WTC11 (cell line): ENCODE measurements at regions not wholly inside any gene's neighbourhood (a gene's known extent, or its start where the extent isn't known, plus 50 kb on each side); places are given as distances from the start of the nearest gene placed in this dataset.

Source experiments
- ATAC-seq: fragments of 200-7000 bp; cut with Tn5 transposase; 2 replicates; pipeline ENCODE4 v1.10.0; 2021; ENCODE audit warnings: mild to moderate bottlenecking, moderate library complexity
- CTCF ChIA-PET: fragments of 300-600 bp; sonication (Branson Sonifier 250); formaldehyde crosslinking; loops from one replicate; lab custom pipeline; 2021; ENCODE audit warnings: antibody characterized with exemption; lab: Charles Lee
- POLR2A ChIA-PET: fragments of 350-600 bp; sonication (Branson Sonifier 250); formaldehyde crosslinking; loops from one replicate; lab custom pipeline; 2021; ENCODE audit warnings: antibody characterized with exemption; lab: Charles Lee
- DNase-seq: peaks from one replicate; pipeline ENCODE4 v3.0.0; 2021; ENCODE audit warnings: low spot score
- H3K27ac Mint-ChIP-seq: 2 replicates; pipeline ENCODE4 v1.8.0; 2021; ENCODE audit warnings: mixed read lengths
- H3K27me3 Mint-ChIP-seq: 2 replicates; pipeline ENCODE4 v1.8.0; 2021; ENCODE audit warnings: low read depth, mild to moderate bottlenecking, moderate library complexity, mixed read lengths
- H3K36me3 Mint-ChIP-seq: 2 replicates; pipeline ENCODE4 v1.8.0; 2021; ENCODE audit warnings: mixed read lengths
- H3K4me1 Mint-ChIP-seq: 2 replicates; pipeline ENCODE4 v1.8.0; 2022; ENCODE audit warnings: mixed read lengths
- H3K4me3 Mint-ChIP-seq: 2 replicates; pipeline ENCODE4 v1.8.0; 2021; ENCODE audit warnings: mild to moderate bottlenecking, moderate library complexity, mixed read lengths
- H3K9me3 Mint-ChIP-seq: 2 replicates; pipeline ENCODE4 v1.8.0; 2021; ENCODE audit warnings: mixed read lengths
- ESRRA ChIP-seq: sonication (generic); formaldehyde crosslinking; IDR thresholded peaks from 2 replicates; pipeline ENCODE4 v1.8.1; 2022; ENCODE audit warnings: mild to moderate bottlenecking, missing genetic modification reagents, borderline replicate concordance
- GTF2I ChIP-seq: fragments of 250-450 bp; sonication (Bioruptor Pico); conservative IDR thresholded peaks from 2 replicates; pipeline ENCODE4 v1.4.0; 2021; ENCODE audit warnings: mild to moderate bottlenecking
- MXD4 ChIP-seq: fragments of 250-450 bp; sonication (Bioruptor Pico); IDR thresholded peaks from 2 replicates; pipeline ENCODE4 v1.8.0; 2021; ENCODE audit warnings: mild to moderate bottlenecking, moderate library complexity, borderline replicate concordance
- OVOL2 ChIP-seq: fragments of 250-450 bp; sonication (Bioruptor Pico); IDR thresholded peaks from 2 replicates; pipeline ENCODE4 v1.9.0; 2021; ENCODE audit warnings: mild to moderate bottlenecking, borderline replicate concordance
- PRRX2 ChIP-seq: fragments of 250-450 bp; sonication (Bioruptor Pico); IDR thresholded peaks from 2 replicates; pipeline ENCODE4 v1.8.0; 2021; ENCODE audit warnings: mild to moderate bottlenecking
- RELA ChIP-seq: sonication (generic); formaldehyde crosslinking; IDR thresholded peaks from 2 replicates; pipeline ENCODE4 v1.8.1; 2022; ENCODE audit warnings: missing genetic modification reagents, mild to moderate bottlenecking, borderline replicate concordance
- SOX15 ChIP-seq: fragments of 250-450 bp; sonication (Bioruptor Pico); IDR thresholded peaks from 2 replicates; pipeline ENCODE4 v1.9.0; 2021; ENCODE audit warnings: mild to moderate bottlenecking
- ZNF423 ChIP-seq: fragments of 250-450 bp; sonication (Bioruptor Pico); IDR thresholded peaks from 2 replicates; pipeline ENCODE4 v2.1.2; 2022; ENCODE audit warnings: mild to moderate bottlenecking, moderate library complexity
- TF ChIP-seq, protein P1 (sequence below): sonication (generic); formaldehyde crosslinking; IDR thresholded peaks from 2 replicates; pipeline ENCODE4 v1.8.1; 2022; ENCODE audit warnings: low read depth, missing genetic modification reagents, borderline replicate concordance
- TF ChIP-seq, protein P2 (sequence below): sonication (generic); formaldehyde crosslinking; IDR thresholded peaks from 2 replicates; pipeline ENCODE4 v1.8.1; 2023; ENCODE audit warnings: mild to moderate bottlenecking, missing genetic modification reagents, moderate library complexity
- TF ChIP-seq, protein P3 (sequence below): sonication (generic); formaldehyde crosslinking; IDR thresholded peaks from 2 replicates; pipeline ENCODE4 v1.8.1; 2022; ENCODE audit warnings: low read depth, mild to moderate bottlenecking, moderate library complexity, missing genetic modification reagents, borderline replicate concordance
- TF ChIP-seq, protein P4 (sequence below): sonication (generic); formaldehyde crosslinking; IDR thresholded peaks from 2 replicates; pipeline ENCODE4 v1.8.0; 2022; ENCODE audit warnings: mild to moderate bottlenecking, missing genetic modification reagents
- TF ChIP-seq, protein P5 (sequence below): sonication (generic); formaldehyde crosslinking; conservative IDR thresholded peaks from 2 replicates; pipeline ENCODE4 v1.8.1; 2023; ENCODE audit warnings: mild to moderate bottlenecking, low read depth, missing genetic modification reagents, moderate library complexity

DNA sequence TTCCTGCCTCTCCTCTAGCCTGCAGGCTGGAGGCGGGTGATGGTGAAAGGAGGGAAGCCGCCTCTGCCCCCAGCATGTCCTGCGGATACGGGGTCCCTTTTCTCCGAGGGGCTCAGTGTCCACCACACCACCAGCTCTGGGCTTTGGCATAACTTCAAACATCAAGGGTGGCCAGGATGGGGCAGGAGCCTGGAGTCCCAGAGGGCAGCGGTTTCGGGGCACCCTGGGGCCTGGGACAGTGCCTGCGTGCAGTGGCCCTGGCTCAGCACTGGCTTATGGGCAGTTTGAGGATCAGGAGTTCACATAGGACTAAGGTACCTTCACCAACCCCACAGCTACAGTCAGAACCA, 85.5 kb upstream of the GPC1 start (continued):
- TF ChIP-seq, protein P1, sequence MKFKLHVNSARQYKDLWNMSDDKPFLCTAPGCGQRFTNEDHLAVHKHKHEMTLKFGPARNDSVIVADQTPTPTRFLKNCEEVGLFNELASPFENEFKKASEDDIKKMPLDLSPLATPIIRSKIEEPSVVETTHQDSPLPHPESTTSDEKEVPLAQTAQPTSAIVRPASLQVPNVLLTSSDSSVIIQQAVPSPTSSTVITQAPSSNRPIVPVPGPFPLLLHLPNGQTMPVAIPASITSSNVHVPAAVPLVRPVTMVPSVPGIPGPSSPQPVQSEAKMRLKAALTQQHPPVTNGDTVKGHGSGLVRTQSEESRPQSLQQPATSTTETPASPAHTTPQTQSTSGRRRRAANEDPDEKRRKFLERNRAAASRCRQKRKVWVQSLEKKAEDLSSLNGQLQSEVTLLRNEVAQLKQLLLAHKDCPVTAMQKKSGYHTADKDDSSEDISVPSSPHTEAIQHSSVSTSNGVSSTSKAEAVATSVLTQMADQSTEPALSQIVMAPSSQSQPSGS (CRISPR knock-in tag): no peak
- TF ChIP-seq, protein P2, sequence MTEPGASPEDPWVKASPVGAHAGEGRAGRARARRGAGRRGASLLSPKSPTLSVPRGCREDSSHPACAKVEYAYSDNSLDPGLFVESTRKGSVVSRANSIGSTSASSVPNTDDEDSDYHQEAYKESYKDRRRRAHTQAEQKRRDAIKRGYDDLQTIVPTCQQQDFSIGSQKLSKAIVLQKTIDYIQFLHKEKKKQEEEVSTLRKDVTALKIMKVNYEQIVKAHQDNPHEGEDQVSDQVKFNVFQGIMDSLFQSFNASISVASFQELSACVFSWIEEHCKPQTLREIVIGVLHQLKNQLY: no peak
- TF ChIP-seq OVOL2 (CRISPR knock-in tag) (no peak), PRRX2 (CRISPR knock-in tag) (no peak), ZNF423 (CRISPR knock-in tag) (no peak), MXD4 (CRISPR knock-in tag) (no peak)
- TF ChIP-seq, protein P3, sequence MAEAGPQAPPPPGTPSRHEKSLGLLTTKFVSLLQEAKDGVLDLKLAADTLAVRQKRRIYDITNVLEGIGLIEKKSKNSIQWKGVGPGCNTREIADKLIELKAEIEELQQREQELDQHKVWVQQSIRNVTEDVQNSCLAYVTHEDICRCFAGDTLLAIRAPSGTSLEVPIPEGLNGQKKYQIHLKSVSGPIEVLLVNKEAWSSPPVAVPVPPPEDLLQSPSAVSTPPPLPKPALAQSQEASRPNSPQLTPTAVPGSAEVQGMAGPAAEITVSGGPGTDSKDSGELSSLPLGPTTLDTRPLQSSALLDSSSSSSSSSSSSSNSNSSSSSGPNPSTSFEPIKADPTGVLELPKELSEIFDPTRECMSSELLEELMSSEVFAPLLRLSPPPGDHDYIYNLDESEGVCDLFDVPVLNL (CRISPR knock-in tag): no peak

DNA sequence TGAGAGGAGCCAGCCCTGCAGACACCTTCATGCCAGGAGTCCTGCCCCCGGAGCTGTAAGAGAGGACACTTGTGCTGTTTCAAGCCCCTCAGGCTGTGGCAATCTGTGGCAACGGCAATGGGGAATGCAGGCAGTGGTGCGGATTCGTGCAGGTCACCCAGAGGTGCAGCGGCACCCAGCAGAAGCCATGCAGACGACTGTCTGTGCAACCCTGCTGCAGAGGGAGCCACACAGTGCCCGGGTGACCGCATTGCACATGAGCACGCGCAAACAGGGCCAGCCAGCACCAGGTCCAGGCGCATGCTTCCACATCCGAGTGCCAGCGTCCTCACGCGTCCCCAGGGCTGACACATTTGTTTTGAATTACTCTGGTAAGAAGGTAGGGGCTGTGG, 84.8 kb upstream of the GPC1 start:
- H3K27me3 Mint-ChIP-seq: no peaks in the 10 kb centered on the region; the same call in 1 of the 2 replicates
- no peak for DNase-seq
- peaks cover 5% of the 10 kb centered on the region for H3K9me3 Mint-ChIP-seq
- ATAC-seq: no peak
- ChIA-PET POLR2A (no interaction called here), CTCF (no interaction called here)
- H3K36me3 Mint-ChIP-seq: no peaks in the 10 kb centered on the region
- no peak for TF ChIP-seq RELA (CRISPR knock-in tag)
- TF ChIP-seq, protein P2: no peak
- TF ChIP-seq OVOL2 (CRISPR knock-in tag): no peak
- no peak overlapping the region for H3K27ac Mint-ChIP-seq
- no peak overlapping the region for H3K4me3 Mint-ChIP-seq
- H3K4me1 Mint-ChIP-seq: no peaks in the 10 kb centered on the region

DNA sequence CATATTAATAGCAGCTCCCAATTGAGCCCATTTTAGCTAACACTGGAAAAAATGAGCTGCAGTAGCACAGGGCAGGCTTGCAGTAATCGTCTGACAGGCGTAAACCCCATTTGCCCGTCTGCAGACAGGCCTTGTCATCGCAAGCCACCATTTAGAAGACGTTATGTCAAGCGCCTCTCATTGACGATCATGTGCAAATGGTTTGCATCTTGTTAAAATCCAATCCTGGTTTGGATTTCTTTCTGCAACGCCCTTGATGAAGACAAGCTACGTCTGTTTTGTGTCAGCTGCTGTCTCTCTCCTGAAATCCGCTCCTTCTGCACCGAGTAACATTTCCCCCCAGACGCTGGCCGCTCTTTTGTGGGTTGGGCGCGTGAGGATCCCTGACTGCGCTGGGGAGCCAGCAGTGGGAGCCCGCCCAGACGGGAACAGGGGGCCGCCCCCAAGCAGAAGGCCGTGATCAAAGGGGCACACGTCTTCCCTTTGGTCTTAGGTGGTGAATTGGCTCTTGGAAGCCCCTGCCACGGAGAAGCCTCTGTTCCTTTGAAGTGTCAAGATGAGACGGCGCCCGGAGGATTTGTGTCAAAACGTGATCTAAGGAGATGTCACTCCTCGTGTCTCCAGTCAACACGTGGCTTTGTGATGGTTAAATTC, 84.2 kb upstream of the GPC1 start:
- no peak overlapping the region for H3K4me3 Mint-ChIP-seq
- H3K36me3 Mint-ChIP-seq: no peaks in the 10 kb centered on the region
- no peak for ATAC-seq
- no peaks in the 10 kb centered on the region; the same call in 1 of the 2 replicates for H3K27me3 Mint-ChIP-seq
- TF ChIP-seq GTF2I (CRISPR knock-in tag): no peak
- TF ChIP-seq, protein P4, sequence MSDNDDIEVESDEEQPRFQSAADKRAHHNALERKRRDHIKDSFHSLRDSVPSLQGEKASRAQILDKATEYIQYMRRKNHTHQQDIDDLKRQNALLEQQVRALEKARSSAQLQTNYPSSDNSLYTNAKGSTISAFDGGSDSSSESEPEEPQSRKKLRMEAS (CRISPR knock-in tag): no peak
- TF ChIP-seq, protein P5, sequence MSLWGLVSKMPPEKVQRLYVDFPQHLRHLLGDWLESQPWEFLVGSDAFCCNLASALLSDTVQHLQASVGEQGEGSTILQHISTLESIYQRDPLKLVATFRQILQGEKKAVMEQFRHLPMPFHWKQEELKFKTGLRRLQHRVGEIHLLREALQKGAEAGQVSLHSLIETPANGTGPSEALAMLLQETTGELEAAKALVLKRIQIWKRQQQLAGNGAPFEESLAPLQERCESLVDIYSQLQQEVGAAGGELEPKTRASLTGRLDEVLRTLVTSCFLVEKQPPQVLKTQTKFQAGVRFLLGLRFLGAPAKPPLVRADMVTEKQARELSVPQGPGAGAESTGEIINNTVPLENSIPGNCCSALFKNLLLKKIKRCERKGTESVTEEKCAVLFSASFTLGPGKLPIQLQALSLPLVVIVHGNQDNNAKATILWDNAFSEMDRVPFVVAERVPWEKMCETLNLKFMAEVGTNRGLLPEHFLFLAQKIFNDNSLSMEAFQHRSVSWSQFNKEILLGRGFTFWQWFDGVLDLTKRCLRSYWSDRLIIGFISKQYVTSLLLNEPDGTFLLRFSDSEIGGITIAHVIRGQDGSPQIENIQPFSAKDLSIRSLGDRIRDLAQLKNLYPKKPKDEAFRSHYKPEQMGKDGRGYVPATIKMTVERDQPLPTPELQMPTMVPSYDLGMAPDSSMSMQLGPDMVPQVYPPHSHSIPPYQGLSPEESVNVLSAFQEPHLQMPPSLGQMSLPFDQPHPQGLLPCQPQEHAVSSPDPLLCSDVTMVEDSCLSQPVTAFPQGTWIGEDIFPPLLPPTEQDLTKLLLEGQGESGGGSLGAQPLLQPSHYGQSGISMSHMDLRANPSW (CRISPR knock-in tag): no peak
- TF ChIP-seq ESRRA (CRISPR knock-in tag): no peak
- TF ChIP-seq SOX15 (CRISPR knock-in tag): no peak
- H3K27ac Mint-ChIP-seq: no peak overlapping the region
- ChIA-PET CTCF (no interaction called here), POLR2A (no interaction called here)
- no peaks in the 10 kb centered on the region for H3K4me1 Mint-ChIP-seq
- no peak for DNase-seq
- H3K9me3 Mint-ChIP-seq: 0 out of 2 replicates have a peak, but pooled peaks cover 3% of the 10 kb centered on the region
